22Rv1 (cell line): ENCODE measurements at regions not wholly inside any gene's neighbourhood (a gene's known extent, or its start where the extent isn't known, plus 50 kb on each side); places are given as distances from the start of the nearest gene placed in this dataset.

Experiments used
- H3K27ac ChIP-seq: fragments of 450-650 bp; 2 replicates; pipeline ENCODE4 v1.5.1; 2017
- CTCF ChIP-seq: fragments of 450-650 bp; IDR thresholded peaks from 2 replicates; pipeline ENCODE4 v1.5.1; 2017; ENCODE audit warnings: mild to moderate bottlenecking
- ZFX ChIP-seq: fragments of 450-650 bp; IDR thresholded peaks from 2 replicates; pipeline ENCODE4 v1.6.1; 2017; ENCODE audit warnings: antibody characterized with exemption, borderline replicate concordance

DNA sequence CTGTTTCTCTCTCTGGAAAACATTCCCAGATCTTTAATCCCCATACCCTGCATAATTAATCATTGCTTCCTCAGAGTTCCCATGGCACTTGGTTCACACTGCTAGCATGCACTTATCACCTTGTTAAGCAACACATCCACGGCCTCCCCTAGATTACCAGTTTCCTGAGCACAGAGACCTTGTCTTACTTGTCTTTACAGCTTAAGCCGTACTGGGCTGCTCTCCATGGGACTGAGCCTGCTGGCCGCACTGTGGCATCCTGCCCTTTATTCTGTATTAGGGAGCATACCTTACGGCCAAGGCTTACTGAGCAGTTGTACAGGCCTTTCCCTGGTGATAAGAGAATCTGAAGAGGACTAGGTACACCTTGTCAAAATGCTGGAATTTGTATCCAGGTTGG is 190.2 kb downstream of the REEP3 start:
- TF ChIP-seq CTCF (no peak), ZFX (no peak)
- H3K27ac ChIP-seq = peak overlapping the region; percentile 90

DNA sequence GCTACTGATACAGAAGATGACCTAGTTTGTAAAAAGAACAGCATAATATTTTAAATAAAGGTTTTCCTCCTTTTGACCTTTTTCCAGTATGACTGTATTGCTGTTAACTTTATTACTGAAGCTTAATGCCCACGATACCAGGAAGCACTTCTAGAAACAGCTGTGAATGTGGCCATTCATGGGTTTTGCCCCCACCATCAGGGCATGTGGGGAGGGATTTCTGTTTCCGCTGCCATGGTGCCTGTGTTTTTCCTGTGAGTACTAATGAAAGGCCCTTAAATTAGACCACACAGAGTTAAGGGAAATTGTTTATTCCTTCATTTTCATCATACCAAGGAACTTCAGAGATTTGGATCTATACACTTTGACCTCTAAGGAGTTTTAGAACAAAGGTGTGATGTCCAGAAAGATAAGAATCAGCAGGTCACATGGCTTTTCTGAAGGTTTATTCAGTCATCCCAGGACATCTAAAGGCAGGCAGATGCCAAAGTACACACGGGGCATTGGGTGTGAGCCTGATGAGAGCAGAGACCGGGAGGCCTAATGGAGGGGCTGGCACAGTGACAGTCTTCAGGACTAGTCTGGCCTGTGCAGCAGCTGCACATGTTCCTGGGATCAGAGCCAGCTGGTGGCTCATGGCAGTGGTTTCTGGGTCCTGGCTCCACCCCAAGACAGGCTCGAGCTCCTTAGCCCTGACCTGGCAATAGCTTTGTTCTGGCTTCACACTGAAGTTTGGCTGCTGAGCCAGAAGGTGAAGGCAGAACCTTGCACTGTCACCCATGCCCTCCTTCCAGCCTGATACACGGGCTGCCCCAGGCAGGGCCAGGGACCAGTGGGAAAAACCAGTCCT is 190.9 kb downstream of the REEP3 start:
- H3K27ac ChIP-seq = peak overlapping the region; percentile 90
- TF ChIP-seq CTCF (no peak), ZFX (no peak)

GRCh38 chr10:63712717-63713115 is 191.5 kb downstream of the REEP3 start:
- TF ChIP-seq CTCF (no peak), ZFX (no peak)
- H3K27ac ChIP-seq = peak overlapping the region; percentile 90

DNA sequence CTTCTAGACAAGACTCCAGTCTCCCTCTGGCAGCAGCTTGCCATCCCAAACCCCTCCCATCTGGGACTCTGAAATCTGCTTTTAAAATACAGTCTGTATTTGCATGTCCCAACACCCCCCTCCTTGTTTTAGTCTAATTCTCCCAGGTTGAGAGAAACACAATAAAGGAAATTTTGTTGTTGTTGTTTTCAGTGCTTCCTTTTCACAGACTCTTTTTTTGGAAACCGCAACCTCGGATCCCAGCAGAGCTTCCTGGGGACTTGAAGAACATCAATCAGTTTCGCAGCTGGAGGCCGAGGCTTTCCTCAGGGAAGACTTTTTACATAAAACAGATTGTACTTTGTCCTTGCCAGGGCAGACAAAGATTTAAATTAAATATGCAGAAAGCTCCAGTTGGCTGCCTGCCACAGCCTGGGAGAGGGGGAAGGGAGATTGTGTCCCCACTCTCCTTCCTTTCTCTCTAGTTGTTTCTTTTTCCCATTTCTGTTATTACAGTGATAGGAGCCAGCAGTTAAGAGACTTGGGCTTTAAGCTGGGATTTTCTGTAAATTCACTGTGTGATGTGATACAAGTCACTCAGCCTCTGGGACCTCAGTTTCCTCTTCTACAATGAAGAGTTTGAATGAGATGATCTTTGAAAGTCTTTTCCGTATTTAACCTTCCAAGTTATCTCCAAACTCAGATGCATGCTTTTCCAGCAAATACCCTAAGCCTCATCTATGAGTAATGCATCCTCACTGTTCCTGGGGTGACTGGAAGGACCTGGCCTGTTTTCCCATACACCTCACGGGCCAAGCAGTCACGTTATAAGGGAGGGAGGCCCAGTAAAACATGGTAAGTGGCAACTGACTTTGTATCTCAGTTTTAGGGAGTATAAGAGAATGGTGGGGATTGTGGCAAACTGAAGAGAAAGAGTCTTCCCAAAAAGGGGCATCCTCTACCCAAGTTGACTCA is 192.3 kb downstream of the REEP3 start:
- no peak for TF ChIP-seq CTCF
- TF ChIP-seq ZFX = no peak
- peak overlapping the region; percentile 90 for H3K27ac ChIP-seq

- no peak overlapping the region for H3K27ac ChIP-seq
- no peak for TF ChIP-seq ZFX
- no peak for TF ChIP-seq CTCF
These were observed 194.9 kb downstream of the REEP3 start for GRCh38 chr10:63716016-63716580.

DNA sequence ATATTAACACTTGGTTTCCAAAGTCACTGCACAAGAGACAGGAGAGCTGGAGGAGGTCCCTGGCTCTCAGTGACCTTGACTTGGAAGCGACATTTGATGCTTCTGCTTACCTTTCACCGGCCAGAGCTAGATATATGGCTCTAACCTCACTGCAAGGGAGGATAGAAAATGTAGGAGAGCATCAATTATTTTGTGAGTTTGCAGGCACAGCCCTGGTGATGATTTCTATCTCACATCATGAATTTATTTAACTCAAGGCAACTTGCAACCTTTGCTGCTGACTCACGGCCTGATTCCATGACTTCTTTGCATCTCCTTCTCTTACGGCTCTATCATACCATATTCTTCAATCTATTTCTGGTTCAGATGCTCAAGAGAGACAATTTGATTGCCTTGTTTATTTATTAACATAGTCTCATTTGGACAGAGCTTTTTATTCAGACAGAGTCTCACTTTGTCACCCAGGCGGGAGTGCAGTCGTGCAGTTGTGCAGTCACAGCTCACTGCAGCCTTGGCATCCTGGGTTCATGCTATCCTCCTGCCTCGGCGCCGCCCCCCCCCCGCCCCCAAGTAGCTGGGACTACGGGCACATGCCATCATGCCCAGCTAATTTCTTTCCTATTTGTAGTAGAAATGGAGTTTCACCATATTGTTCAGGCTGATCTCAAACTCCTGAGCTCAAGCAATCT is 196.0 kb downstream of the REEP3 start:
- H3K27ac ChIP-seq = no peak overlapping the region
- TF ChIP-seq ZFX (no peak), CTCF (no peak)
